OCI-LY3 (cell line): ENCODE measurements at regions not wholly inside any gene's neighbourhood (a gene's known extent, or its start where the extent isn't known, plus 50 kb on each side); places are given as distances from the start of the nearest gene placed in this dataset.

Experiments used
- CTCF ChIP-seq: fragments of 200-600, 300-600 bp; sonication (generic); IDR thresholded peaks from 2 replicates; pipeline ENCODE4 v1.5.1; 2014; ENCODE audit warnings: antibody characterized with exemption, low read length, low read depth
- EZH2phosphoT487 ChIP-seq: fragments of 200-600 bp; shearing (Covaris generic); IDR thresholded peaks from 2 replicates; pipeline ENCODE4 v1.6.1; 2018; ENCODE audit warnings: antibody characterized with exemption, mixed run types, low read depth

GRCh38 chr1:81327743-81328142 lies 473.0 kb upstream of the ADGRL2 start:
- TF ChIP-seq CTCF (no peak), EZH2phosphoT487 (no peak)
